ENCODE measurements at regions not wholly inside any gene's neighbourhood (a gene's known extent, or its start where the extent isn't known, plus 50 kb on each side); places are given as distances from the start of the nearest gene placed in this dataset.

GRCh38 chr5:45195026-45195425 lies 386.3 kb downstream of the MRPS30 start:
- WGBS, 2 donors (ENCODE audit: low coverage in 1 of 2): 56 to 77% methylated on average over 1 of the region's 1 CpG
- H3K36me3 ChIP-seq: no peaks in the 10 kb centered on the region
- no peak for TF ChIP-seq POLR2A (IDR thresholded peaks at IDR 0.05)
- TF ChIP-seq CTCF (IDR thresholded peaks at IDR 0.05): no peak
- TF ChIP-seq POLR2AphosphoS5 (IDR thresholded peaks at IDR 0.05): no peak
- no peak for TF ChIP-seq EP300 (IDR thresholded peaks at IDR 0.05)
- no peak for ATAC-seq
- no peak overlapping the region for H3K4me3 ChIP-seq
- H3K27me3 ChIP-seq: no peaks in the 10 kb centered on the region
- H3K9me3 ChIP-seq: no peaks in the 10 kb centered on the region
- no peak overlapping the region for H3K27ac ChIP-seq
- no peaks in the 10 kb centered on the region for H3K4me1 ChIP-seq
